ENCODE measurements at regions not wholly inside any gene's neighbourhood (a gene's known extent, or its start where the extent isn't known, plus 50 kb on each side); places are given as distances from the start of the nearest gene placed in this dataset.

GRCh38 chrX:149097786-149098185 lies 407.3 kb downstream of the IDS start:
- H3K4me3 ChIP-seq (replicated peaks in 1 of 3) = no peak overlapping the region
- H3K4me1 ChIP-seq = no peaks in the 10 kb centered on the region
- TF ChIP-seq, protein P1, sequence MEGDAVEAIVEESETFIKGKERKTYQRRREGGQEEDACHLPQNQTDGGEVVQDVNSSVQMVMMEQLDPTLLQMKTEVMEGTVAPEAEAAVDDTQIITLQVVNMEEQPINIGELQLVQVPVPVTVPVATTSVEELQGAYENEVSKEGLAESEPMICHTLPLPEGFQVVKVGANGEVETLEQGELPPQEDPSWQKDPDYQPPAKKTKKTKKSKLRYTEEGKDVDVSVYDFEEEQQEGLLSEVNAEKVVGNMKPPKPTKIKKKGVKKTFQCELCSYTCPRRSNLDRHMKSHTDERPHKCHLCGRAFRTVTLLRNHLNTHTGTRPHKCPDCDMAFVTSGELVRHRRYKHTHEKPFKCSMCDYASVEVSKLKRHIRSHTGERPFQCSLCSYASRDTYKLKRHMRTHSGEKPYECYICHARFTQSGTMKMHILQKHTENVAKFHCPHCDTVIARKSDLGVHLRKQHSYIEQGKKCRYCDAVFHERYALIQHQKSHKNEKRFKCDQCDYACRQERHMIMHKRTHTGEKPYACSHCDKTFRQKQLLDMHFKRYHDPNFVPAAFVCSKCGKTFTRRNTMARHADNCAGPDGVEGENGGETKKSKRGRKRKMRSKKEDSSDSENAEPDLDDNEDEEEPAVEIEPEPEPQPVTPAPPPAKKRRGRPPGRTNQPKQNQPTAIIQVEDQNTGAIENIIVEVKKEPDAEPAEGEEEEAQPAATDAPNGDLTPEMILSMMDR (IDR thresholded peaks at IDR 0.05) = no peak
- TF ChIP-seq POLR2A (IDR thresholded peaks at IDR 0.05) = no peak
- no peaks in the 10 kb centered on the region for H3K36me3 ChIP-seq
- no peaks in the 10 kb centered on the region for H3K9me3 ChIP-seq
- H3K27me3 ChIP-seq = no peaks in the 10 kb centered on the region
- no peak overlapping the region for H3K27ac ChIP-seq
- intact Hi-C loops (cut with DNase I) = no loop called here
- no peak for DNase-seq

DNA sequence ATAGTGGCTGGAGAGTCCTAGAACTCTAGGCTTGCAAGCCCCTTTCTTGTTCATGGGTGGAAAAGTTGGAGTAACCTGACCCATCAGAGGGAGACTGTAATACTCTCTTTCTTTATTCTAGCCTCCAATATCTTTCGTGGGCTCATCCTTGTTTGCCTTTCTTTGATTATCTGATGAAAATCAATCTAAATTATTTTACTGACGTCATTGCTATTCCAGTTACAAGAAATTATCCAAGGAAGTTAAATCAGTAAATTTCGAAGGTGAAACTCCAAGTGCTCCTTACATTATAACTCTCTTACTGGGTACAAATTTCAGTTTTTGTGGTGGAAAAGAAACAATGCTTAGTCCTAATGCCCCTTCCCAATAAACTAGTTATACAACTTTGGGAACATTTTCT lies 412.9 kb downstream of the IDS start:
- H3K4me3 ChIP-seq (replicated peaks in 1 of 3) = no peak overlapping the region
- H3K4me1 ChIP-seq = no peaks in the 10 kb centered on the region
- intact Hi-C loops (cut with DNase I) = no loop called here
- H3K9me3 ChIP-seq = no peaks in the 10 kb centered on the region
- no peak overlapping the region for H3K27ac ChIP-seq
- 80 to 90% methylated on average over 3 of the region's 3 CpGs for WGBS, 2 donors
- TF ChIP-seq, protein P1 (IDR thresholded peaks at IDR 0.05) = no peak
- TF ChIP-seq POLR2A (IDR thresholded peaks at IDR 0.05) = no peak
- H3K27me3 ChIP-seq = no peaks in the 10 kb centered on the region
- no peaks in the 10 kb centered on the region for H3K36me3 ChIP-seq
- DNase-seq = no peak

DNA sequence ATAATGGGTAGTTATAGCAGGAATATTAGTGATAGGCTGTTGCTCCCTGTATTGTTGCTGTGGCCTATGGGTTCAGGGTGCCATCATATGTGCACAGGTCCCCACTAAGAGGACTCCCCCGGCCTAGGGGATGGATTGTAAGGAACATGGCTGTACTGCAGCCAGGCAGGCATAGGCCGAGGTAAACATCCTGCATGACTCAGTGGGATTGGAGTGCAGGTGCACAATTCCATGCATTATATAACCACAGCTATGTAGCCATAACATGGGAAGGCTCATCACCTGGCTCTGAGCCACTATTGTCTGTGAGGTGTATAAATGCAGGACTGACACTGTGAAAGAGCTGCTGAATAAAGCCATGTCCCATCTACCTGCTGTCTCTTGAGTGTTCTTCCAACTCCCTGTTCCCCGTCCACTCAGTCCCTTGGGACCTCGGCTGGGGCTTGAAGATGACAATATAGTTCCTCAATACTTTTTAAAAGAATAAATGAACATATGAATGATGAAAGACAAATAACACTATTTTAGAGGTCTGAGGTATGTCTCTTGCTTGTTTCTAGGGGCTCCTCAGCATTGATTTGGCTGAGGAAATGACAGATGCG lies 425.2 kb downstream of the IDS start:
- intact Hi-C loops (cut with DNase I) = no loop called here
- no peak for TF ChIP-seq POLR2A (IDR thresholded peaks at IDR 0.05)
- TF ChIP-seq, protein P1 (IDR thresholded peaks at IDR 0.05) = no peak

GRCh38 chrX:149074398-149074797 lies 430.7 kb downstream of the IDS start:
- no peak for TF ChIP-seq POLR2A (IDR thresholded peaks at IDR 0.05)
- TF ChIP-seq, protein P1 (IDR thresholded peaks at IDR 0.05) = no peak
- Histone ChIP-seq H3K27me3 (no peaks in the 10 kb centered on the region), H3K9me3 (no peaks in the 10 kb centered on the region), H3K27ac (no peak overlapping the region), H3K4me3 (replicated peaks in 1 of 3) (no peak overlapping the region), H3K4me1 (no peaks in the 10 kb centered on the region), H3K36me3 (no peaks in the 10 kb centered on the region)
- 39 to 41% methylated on average over 3 to 5 of the region's 8 CpGs for WGBS, 2 donors
- no peak for DNase-seq
- intact Hi-C loops (cut with DNase I) = no loop called here

More for the DNA sequence above, 425.2 kb downstream of the IDS start:
- Histone ChIP-seq H3K27me3 (no peaks in the 10 kb centered on the region), H3K36me3 (no peaks in the 10 kb centered on the region), H3K9me3 (no peaks in the 10 kb centered on the region), H3K4me1 (no peaks in the 10 kb centered on the region), H3K4me3 (replicated peaks in 1 of 3) (no peak overlapping the region), H3K27ac (no peak overlapping the region)
- DNase-seq = no peak
- 82 to 100% methylated on average over 3 to 5 of the region's 5 CpGs for WGBS, 2 donors

DNA sequence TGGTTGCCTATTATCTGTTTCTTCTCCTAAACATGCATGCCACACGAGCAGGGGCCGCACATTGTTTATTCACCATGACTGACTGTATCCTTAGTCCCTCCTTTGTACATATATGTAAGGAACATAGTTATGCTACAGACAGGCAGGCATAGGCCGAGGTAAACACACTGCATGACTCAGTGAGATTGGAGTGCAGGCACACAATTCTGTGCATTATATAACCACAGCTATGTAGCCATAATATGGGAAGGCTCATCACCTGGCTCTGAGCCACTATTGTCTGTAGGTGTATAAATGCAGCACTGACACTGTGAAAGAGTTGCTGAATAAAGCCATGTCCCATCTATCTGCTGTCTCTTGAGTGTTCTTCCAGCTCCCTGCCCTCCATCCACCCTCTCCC lies 431.6 kb downstream of the IDS start:
- intact Hi-C loops (cut with DNase I) = no loop called here
- H3K27me3 ChIP-seq = no peaks in the 10 kb centered on the region
- WGBS, 2 donors = 88 to 91% methylated on average over 3 of the region's 3 CpGs
- DNase-seq = no peak
- H3K36me3 ChIP-seq = no peaks in the 10 kb centered on the region
- no peaks in the 10 kb centered on the region for H3K4me1 ChIP-seq
- no peaks in the 10 kb centered on the region for H3K9me3 ChIP-seq
- H3K4me3 ChIP-seq (replicated peaks in 1 of 3) = no peak overlapping the region
- TF ChIP-seq, protein P1 (IDR thresholded peaks at IDR 0.05) = no peak
- no peak for TF ChIP-seq POLR2A (IDR thresholded peaks at IDR 0.05)
- no peak overlapping the region for H3K27ac ChIP-seq

Measured in thyroid gland (tissue), 4 donors.